ENCODE measurements at regions not wholly inside any gene's neighbourhood (a gene's known extent, or its start where the extent isn't known, plus 50 kb on each side); places are given as distances from the start of the nearest gene placed in this dataset.

DNA sequence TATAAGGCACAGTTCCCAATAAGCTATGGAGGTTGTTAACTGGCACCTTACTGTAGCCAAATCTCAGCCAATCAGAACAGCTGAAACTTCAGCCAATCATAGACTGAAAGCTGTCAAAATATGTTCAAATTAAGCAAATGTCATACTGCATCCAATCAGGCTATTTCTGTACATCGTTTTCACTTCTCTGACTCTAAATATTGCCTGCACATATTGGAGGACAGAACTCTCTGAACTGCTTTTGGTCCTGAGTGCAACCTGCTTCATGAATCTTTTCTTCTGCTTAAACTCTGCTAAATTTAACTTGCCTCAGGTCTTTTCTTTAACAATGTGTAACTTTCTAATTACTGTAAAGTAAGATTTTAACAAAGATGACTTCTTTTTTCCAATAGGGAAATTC lies 1198.9 kb upstream of the PCDH7 start:
- POLR2A ChIA-PET, result no interaction called here
- ATAC-seq, result no peak
- Mint-ChIP-seq H3K9me3 (ENCODE audit: insufficient read depth) (peaks cover 27% of the 10 kb centered on the region), H3K4me1 (ENCODE audit: low read depth) (no peaks in the 10 kb centered on the region), H3K27ac (no peak overlapping the region), H3K4me3 (no peak overlapping the region), H3K36me3 (ENCODE audit: low read depth) (no peaks in the 10 kb centered on the region), H3K27me3 (ENCODE audit: low read depth) (no peaks in the 10 kb centered on the region)
- CTCF ChIA-PET, result no interaction called here
- DNase-seq, result no peak

GRCh38 chr4:29536745-29537144 lies 1183.4 kb upstream of the PCDH7 start:
- ATAC-seq, result no peak
- H3K36me3 Mint-ChIP-seq (ENCODE audit: low read depth), result no peaks in the 10 kb centered on the region
- no peaks in the 10 kb centered on the region for H3K4me1 Mint-ChIP-seq (ENCODE audit: low read depth)
- no peak for DNase-seq
- H3K27ac Mint-ChIP-seq, result no peak overlapping the region
- ChIA-PET CTCF (no interaction called here), POLR2A (no interaction called here)
- H3K27me3 Mint-ChIP-seq (ENCODE audit: low read depth), result no peaks in the 10 kb centered on the region
- H3K4me3 Mint-ChIP-seq, result no peak overlapping the region
- H3K9me3 Mint-ChIP-seq (ENCODE audit: insufficient read depth), result no peaks in the 10 kb centered on the region

GRCh38 chr4:29538889-29539646 lies 1181.1 kb upstream of the PCDH7 start:
- Mint-ChIP-seq H3K9me3 (ENCODE audit: insufficient read depth) (no peaks in the 10 kb centered on the region), H3K27ac (no peak overlapping the region), H3K4me1 (ENCODE audit: low read depth) (no peaks in the 10 kb centered on the region), H3K36me3 (ENCODE audit: low read depth) (no peaks in the 10 kb centered on the region), H3K27me3 (ENCODE audit: low read depth) (no peaks in the 10 kb centered on the region), H3K4me3 (no peak overlapping the region)
- ChIA-PET CTCF (no interaction called here), POLR2A (no interaction called here)
- no peak for ATAC-seq
- DNase-seq, result no peak

GRCh38 chr4:29540439-29541102 lies 1179.6 kb upstream of the PCDH7 start:
- Mint-ChIP-seq H3K4me3 (no peak overlapping the region), H3K9me3 (ENCODE audit: insufficient read depth) (no peaks in the 10 kb centered on the region), H3K36me3 (ENCODE audit: low read depth) (no peaks in the 10 kb centered on the region), H3K27me3 (ENCODE audit: low read depth) (no peaks in the 10 kb centered on the region), H3K4me1 (ENCODE audit: low read depth) (no peaks in the 10 kb centered on the region), H3K27ac (no peak overlapping the region)
- DNase-seq (no peak), ATAC-seq (no peak)
- POLR2A ChIA-PET, result no interaction called here
- CTCF ChIA-PET, result no interaction called here

DNA sequence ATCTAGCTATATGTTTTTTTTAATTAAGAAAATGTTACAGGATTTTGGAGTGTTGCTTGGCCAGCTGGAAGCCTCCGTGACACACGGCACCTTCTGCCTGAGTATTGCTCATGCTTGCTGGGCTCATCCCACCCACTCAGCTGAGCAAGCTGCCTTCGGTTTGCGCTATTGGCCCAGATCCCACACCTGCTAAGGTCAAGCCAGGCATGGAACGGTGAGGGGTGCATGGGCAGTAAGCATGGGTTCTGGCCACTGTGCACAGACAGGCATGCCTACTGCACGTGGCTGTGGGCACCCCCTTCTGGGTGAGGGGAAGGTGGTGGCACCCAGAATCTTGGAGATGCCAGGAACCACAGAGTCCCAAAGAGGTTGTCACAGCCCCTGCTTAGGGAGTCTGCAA lies 1178.4 kb upstream of the PCDH7 start:
- POLR2A ChIA-PET, result no interaction called here
- no peak overlapping the region for H3K27ac Mint-ChIP-seq
- H3K9me3 Mint-ChIP-seq (ENCODE audit: insufficient read depth), result no peaks in the 10 kb centered on the region
- H3K36me3 Mint-ChIP-seq (ENCODE audit: low read depth), result no peaks in the 10 kb centered on the region
- CTCF ChIA-PET, result no interaction called here
- no peaks in the 10 kb centered on the region for H3K27me3 Mint-ChIP-seq (ENCODE audit: low read depth)
- no peaks in the 10 kb centered on the region for H3K4me1 Mint-ChIP-seq (ENCODE audit: low read depth)
- ATAC-seq (no peak), DNase-seq (no peak)
- no peak overlapping the region for H3K4me3 Mint-ChIP-seq

- no peak overlapping the region for H3K4me3 Mint-ChIP-seq
- ATAC-seq (no peak), DNase-seq (no peak)
- H3K4me1 Mint-ChIP-seq (ENCODE audit: low read depth), result no peaks in the 10 kb centered on the region
- ChIA-PET CTCF (no interaction called here), POLR2A (no interaction called here)
- no peaks in the 10 kb centered on the region for H3K27me3 Mint-ChIP-seq (ENCODE audit: low read depth)
- H3K27ac Mint-ChIP-seq, result no peak overlapping the region
- H3K36me3 Mint-ChIP-seq (ENCODE audit: low read depth), result no peaks in the 10 kb centered on the region
- peaks cover 17% of the 10 kb centered on the region for H3K9me3 Mint-ChIP-seq (ENCODE audit: insufficient read depth)
Measured at GRCh38 chr4:29549342-29549741, 1170.8 kb upstream of the PCDH7 start.

DNA sequence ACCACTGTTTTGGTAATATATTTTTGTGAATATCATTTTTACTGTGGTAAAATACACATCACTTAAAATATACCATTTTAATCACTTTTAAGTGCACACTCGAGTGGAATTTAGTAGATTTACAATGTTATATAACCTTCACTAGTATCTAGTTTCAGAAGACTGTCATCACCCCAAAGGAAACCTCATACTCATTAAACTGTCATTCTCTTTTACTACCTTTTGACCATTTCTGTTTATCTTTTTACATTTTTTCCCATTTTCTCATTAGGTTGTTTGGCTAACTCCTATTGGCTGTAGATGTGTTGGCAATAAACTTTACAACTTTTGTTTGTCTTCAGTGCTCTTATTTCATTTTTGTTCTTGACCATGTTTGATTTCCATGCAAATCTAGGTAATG lies 1168.3 kb upstream of the PCDH7 start:
- H3K4me1 Mint-ChIP-seq (ENCODE audit: low read depth), result no peaks in the 10 kb centered on the region
- H3K9me3 Mint-ChIP-seq (ENCODE audit: insufficient read depth), result peaks cover 17% of the 10 kb centered on the region
- ChIA-PET CTCF (no interaction called here), POLR2A (no interaction called here)
- no peak for ATAC-seq
- no peak overlapping the region for H3K27ac Mint-ChIP-seq
- H3K4me3 Mint-ChIP-seq, result no peak overlapping the region
- no peaks in the 10 kb centered on the region for H3K36me3 Mint-ChIP-seq (ENCODE audit: low read depth)
- no peak for DNase-seq
- no peaks in the 10 kb centered on the region for H3K27me3 Mint-ChIP-seq (ENCODE audit: low read depth)

DNA sequence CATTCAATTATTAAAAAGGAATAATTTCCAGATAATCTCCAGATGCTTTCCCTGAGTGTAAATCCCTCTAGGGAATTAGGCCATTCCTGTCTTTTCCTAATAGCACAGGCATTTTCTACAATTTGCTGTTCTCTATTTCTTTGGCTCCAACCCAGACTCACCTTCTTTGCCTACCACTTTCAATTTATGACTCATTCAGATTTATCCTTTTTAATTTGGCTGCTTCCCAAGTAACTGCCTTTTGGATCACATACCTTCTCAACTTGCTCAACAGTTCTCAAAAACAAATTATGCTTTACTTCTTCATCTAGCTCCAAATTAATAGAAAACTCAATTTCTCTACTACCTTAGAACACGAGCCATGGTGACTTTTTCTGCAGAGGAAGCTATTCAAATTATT lies 1166.3 kb upstream of the PCDH7 start:
- CTCF ChIA-PET, result no interaction called here
- Mint-ChIP-seq H3K4me3 (no peak overlapping the region), H3K4me1 (ENCODE audit: low read depth) (no peaks in the 10 kb centered on the region), H3K27me3 (ENCODE audit: low read depth) (no peaks in the 10 kb centered on the region), H3K36me3 (ENCODE audit: low read depth) (no peaks in the 10 kb centered on the region), H3K9me3 (ENCODE audit: insufficient read depth) (peaks cover 7% of the 10 kb centered on the region), H3K27ac (no peak overlapping the region)
- ATAC-seq, result no peak
- POLR2A ChIA-PET, result no interaction called here
- DNase-seq, result no peak

DNA sequence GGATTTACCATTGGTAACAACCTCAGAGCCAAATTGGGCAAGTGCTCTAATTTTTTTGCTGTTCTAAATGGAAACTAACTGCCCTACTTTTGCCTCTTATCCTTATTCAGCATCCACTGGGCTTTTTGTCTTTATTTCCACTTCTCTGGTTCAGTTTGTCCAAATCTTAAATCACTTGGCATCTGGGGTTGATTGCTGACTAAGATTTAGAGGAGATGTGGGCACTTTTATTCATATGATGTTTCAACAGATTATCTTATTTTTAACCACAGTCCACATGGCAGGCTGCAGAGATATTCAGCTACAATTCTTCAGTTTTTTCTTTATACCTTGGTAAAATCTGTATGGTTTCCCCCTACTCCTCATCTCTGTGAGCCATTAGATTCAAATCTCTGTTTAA lies 1161.4 kb upstream of the PCDH7 start:
- peaks cover 10% of the 10 kb centered on the region for H3K9me3 Mint-ChIP-seq (ENCODE audit: insufficient read depth)
- no peak overlapping the region for H3K4me3 Mint-ChIP-seq
- DNase-seq (no peak), ATAC-seq (no peak)
- no peak overlapping the region for H3K27ac Mint-ChIP-seq
- H3K4me1 Mint-ChIP-seq (ENCODE audit: low read depth), result no peaks in the 10 kb centered on the region
- CTCF ChIA-PET, result no interaction called here
- H3K27me3 Mint-ChIP-seq (ENCODE audit: low read depth), result no peaks in the 10 kb centered on the region
- no peaks in the 10 kb centered on the region for H3K36me3 Mint-ChIP-seq (ENCODE audit: low read depth)
- POLR2A ChIA-PET, result no interaction called here

GRCh38 chr4:29559286-29559685 lies 1160.9 kb upstream of the PCDH7 start:
- H3K9me3 Mint-ChIP-seq (ENCODE audit: insufficient read depth), result peaks cover 7% of the 10 kb centered on the region
- DNase-seq (no peak), ATAC-seq (no peak)
- no peaks in the 10 kb centered on the region for H3K36me3 Mint-ChIP-seq (ENCODE audit: low read depth)
- H3K27ac Mint-ChIP-seq, result no peak overlapping the region
- POLR2A ChIA-PET, result no interaction called here
- H3K27me3 Mint-ChIP-seq (ENCODE audit: low read depth), result no peaks in the 10 kb centered on the region
- no peak overlapping the region for H3K4me3 Mint-ChIP-seq
- H3K4me1 Mint-ChIP-seq (ENCODE audit: low read depth), result no peaks in the 10 kb centered on the region
- CTCF ChIA-PET, result no interaction called here

GRCh38 chr4:29560452-29560851 lies 1159.7 kb upstream of the PCDH7 start:
- H3K4me3 Mint-ChIP-seq, result no peak overlapping the region
- no peaks in the 10 kb centered on the region for H3K27me3 Mint-ChIP-seq (ENCODE audit: low read depth)
- POLR2A ChIA-PET, result no interaction called here
- DNase-seq (no peak), ATAC-seq (no peak)
- peaks cover 7% of the 10 kb centered on the region for H3K9me3 Mint-ChIP-seq (ENCODE audit: insufficient read depth)
- H3K4me1 Mint-ChIP-seq (ENCODE audit: low read depth), result no peaks in the 10 kb centered on the region
- CTCF ChIA-PET, result no interaction called here
- no peak overlapping the region for H3K27ac Mint-ChIP-seq
- H3K36me3 Mint-ChIP-seq (ENCODE audit: low read depth), result no peaks in the 10 kb centered on the region

DNA sequence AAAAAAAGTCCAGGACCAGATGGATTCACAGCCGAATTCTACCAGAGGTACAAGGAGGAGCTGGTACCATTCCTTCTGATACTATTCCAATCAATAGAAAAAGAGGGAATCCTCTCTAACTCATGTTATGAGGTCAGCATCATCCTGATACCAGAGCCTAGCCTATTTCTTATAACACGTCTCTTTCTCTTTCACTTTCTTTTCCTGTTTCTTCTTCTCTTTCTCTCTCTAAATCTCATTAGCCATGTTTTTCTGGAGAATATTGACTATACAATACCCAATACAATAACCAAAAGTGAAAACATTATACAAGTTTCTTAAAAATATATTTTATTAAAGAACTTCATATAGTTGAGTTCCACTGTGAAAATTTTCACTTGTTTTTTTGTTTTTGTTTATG lies 1154.9 kb upstream of the PCDH7 start:
- no peak for ATAC-seq
- Mint-ChIP-seq H3K27me3 (ENCODE audit: low read depth) (no peaks in the 10 kb centered on the region), H3K4me1 (ENCODE audit: low read depth) (no peaks in the 10 kb centered on the region), H3K27ac (no peak overlapping the region), H3K9me3 (ENCODE audit: insufficient read depth) (no peaks in the 10 kb centered on the region), H3K36me3 (ENCODE audit: low read depth) (no peaks in the 10 kb centered on the region), H3K4me3 (no peak overlapping the region)
- DNase-seq, result no peak
- CTCF ChIA-PET, result no interaction called here
- POLR2A ChIA-PET, result no interaction called here

DNA sequence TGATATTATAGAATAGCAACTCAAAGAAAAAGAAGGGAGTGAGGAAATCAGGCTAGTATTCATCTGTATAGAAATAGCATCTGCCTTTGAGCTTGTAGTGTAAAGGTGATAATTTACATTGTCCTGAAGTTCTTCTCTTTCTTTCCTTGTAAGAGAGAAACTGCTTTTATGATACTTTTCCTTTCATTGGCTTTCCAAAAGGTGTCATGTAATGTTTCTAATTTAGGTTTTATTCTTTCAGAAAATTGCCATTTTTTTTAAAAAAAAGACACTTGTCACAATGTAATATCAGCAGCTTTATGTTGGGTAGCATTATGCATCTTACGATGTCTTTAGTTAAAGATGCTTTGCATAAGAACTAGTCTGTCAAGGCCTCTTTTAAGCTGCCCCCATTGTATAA lies 1153.8 kb upstream of the PCDH7 start:
- Mint-ChIP-seq H3K27ac (no peak overlapping the region), H3K4me3 (no peak overlapping the region), H3K27me3 (ENCODE audit: low read depth) (no peaks in the 10 kb centered on the region), H3K9me3 (ENCODE audit: insufficient read depth) (no peaks in the 10 kb centered on the region), H3K4me1 (ENCODE audit: low read depth) (no peaks in the 10 kb centered on the region), H3K36me3 (ENCODE audit: low read depth) (no peaks in the 10 kb centered on the region)
- no peak for DNase-seq
- no peak for ATAC-seq
- CTCF ChIA-PET, result no interaction called here
- POLR2A ChIA-PET, result no interaction called here
